ENCODE measurements at regions not wholly inside any gene's neighbourhood (a gene's known extent, or its start where the extent isn't known, plus 50 kb on each side); places are given as distances from the start of the nearest gene placed in this dataset.
"Not testable (repeated sequence)": the region's sequence is repeated elsewhere in the genome, so short reads cannot be mapped to it uniquely, and the experiment has no call there.

DNA sequence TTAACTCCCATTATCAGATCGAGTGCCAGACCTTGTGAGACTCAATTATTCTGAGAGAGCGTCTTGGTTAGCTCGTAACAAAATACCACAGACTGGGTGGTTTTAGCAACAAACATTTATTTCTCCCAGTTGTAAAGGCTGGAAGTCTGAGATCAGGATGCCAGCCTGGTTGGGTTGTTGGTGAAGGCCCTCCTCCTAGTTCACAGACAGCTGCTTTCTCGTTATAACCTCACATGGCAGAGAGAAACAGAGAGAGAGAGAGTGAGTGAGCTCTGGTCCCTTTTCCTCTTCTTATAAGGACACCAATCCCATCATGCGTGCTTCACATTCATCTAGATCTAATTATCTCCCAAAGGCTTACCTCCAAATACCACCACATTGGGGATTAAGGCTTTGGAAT lies 114.2 kb upstream of the SLC24A2 start:
- H3K9me3 Mint-ChIP-seq: peaks cover 5% of the 10 kb centered on the region
- TF ChIP-seq EZH2phosphoT487 (IDR thresholded peaks at IDR 0.05): no peak
- TF ChIP-seq, protein P1, sequence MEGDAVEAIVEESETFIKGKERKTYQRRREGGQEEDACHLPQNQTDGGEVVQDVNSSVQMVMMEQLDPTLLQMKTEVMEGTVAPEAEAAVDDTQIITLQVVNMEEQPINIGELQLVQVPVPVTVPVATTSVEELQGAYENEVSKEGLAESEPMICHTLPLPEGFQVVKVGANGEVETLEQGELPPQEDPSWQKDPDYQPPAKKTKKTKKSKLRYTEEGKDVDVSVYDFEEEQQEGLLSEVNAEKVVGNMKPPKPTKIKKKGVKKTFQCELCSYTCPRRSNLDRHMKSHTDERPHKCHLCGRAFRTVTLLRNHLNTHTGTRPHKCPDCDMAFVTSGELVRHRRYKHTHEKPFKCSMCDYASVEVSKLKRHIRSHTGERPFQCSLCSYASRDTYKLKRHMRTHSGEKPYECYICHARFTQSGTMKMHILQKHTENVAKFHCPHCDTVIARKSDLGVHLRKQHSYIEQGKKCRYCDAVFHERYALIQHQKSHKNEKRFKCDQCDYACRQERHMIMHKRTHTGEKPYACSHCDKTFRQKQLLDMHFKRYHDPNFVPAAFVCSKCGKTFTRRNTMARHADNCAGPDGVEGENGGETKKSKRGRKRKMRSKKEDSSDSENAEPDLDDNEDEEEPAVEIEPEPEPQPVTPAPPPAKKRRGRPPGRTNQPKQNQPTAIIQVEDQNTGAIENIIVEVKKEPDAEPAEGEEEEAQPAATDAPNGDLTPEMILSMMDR (IDR thresholded peaks at IDR 0.05): no peak
- TF ChIP-seq EZH2 (IDR thresholded peaks at IDR 0.05): no peak
- no peak overlapping the region for H3K9ac ChIP-seq
- H2AFZ ChIP-seq (replicated peaks): no peak overlapping the region
- H3K79me2 ChIP-seq (ENCODE audit: low read depth): no peaks in the 10 kb centered on the region
- no peak overlapping the region for H3K27ac ChIP-seq
- peaks cover 11% of the 10 kb centered on the region for H3K4me1 ChIP-seq
- no peaks in the 10 kb centered on the region for H3K9me3 ChIP-seq (ENCODE audit: low read depth)
- H3K27me3 Mint-ChIP-seq (ENCODE audit: insufficient read depth, low read depth): no peaks in the 10 kb centered on the region
- no peaks in the 10 kb centered on the region for H3K27me3 ChIP-seq
- H4K20me1 ChIP-seq (ENCODE audit: low read depth): no peaks in the 10 kb centered on the region
- H3K27ac Mint-ChIP-seq: no peak overlapping the region
- H3K4me1 Mint-ChIP-seq: no peaks in the 10 kb centered on the region
- no peak overlapping the region for H3K4me3 Mint-ChIP-seq
- H3K4me2 ChIP-seq: no peak overlapping the region
- H3K36me3 ChIP-seq: no peaks in the 10 kb centered on the region
- no peaks in the 10 kb centered on the region for H3F3A ChIP-seq (ENCODE audit: low read depth)
- no peak overlapping the region for H3K4me3 ChIP-seq
- no peaks in the 10 kb centered on the region for H3K36me3 Mint-ChIP-seq
- no peak for DNase-seq (ENCODE audit: low spot score)

DNA sequence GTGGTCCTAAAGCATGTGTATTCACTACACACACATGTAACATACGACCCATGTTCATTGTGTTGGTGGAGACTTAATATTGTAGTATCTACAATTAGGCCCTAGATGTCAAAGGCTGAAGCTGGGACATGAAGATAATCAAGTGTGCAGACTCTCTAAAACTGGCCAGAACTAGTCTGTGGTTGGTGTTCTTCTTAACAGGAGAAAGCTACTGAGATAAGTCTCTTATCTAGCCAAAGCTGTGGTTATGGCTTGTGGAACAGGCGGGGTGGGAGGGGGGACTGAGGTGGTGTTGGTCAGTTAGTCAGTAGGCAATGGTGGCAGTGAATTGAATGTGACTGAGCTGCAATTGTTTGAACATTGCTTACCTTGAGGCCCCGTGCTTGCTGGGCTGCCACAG lies 112.7 kb upstream of the SLC24A2 start:
- no peaks in the 10 kb centered on the region for H3K79me2 ChIP-seq (ENCODE audit: low read depth)
- Mint-ChIP-seq H3K27me3 (ENCODE audit: insufficient read depth, low read depth) (peaks cover 2% of the 10 kb centered on the region), H3K9me3 (no peaks in the 10 kb centered on the region), H3K36me3 (no peaks in the 10 kb centered on the region), H3K4me1 (no peaks in the 10 kb centered on the region), H3K4me3 (no peak overlapping the region), H3K27ac (no peak overlapping the region)
- no peaks in the 10 kb centered on the region for H3K27me3 ChIP-seq
- H3K4me2 ChIP-seq: no peak overlapping the region
- H4K20me1 ChIP-seq (ENCODE audit: low read depth): no peaks in the 10 kb centered on the region
- no peak overlapping the region for H2AFZ ChIP-seq (replicated peaks)
- H3K9ac ChIP-seq: no peak overlapping the region
- H3F3A ChIP-seq (ENCODE audit: low read depth): no peaks in the 10 kb centered on the region
- H3K4me3 ChIP-seq: no peak overlapping the region
- no peaks in the 10 kb centered on the region for H3K9me3 ChIP-seq (ENCODE audit: low read depth)
- H3K36me3 ChIP-seq: no peaks in the 10 kb centered on the region
- no peak for DNase-seq (ENCODE audit: low spot score)
- TF ChIP-seq EZH2 (IDR thresholded peaks at IDR 0.05): no peak
- TF ChIP-seq EZH2phosphoT487 (IDR thresholded peaks at IDR 0.05): no peak
- TF ChIP-seq, protein P1 (IDR thresholded peaks at IDR 0.05): no peak
- H3K27ac ChIP-seq: no peak overlapping the region
- H3K4me1 ChIP-seq: peaks cover 11% of the 10 kb centered on the region

DNA sequence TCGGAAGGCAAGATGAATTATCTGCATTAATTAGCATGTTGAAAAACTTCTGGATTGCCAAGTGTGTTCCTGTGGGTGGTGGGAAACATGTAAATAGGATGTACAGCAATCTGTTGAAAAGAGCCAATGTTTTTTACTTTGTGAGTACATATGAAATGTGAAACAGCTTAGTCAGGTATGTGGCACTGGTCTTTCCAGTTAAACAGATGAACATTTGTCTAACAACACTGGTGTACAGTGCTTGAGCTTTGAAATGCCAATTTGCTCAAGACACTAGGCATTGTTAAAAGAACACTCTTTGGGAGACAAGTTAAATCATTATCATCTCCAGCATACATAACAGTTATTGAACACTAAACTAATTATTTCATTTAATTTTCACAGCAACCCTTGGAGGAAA lies 107.3 kb upstream of the SLC24A2 start:
- no peaks in the 10 kb centered on the region for H3K79me2 ChIP-seq (ENCODE audit: low read depth)
- no peaks in the 10 kb centered on the region for H3K4me1 Mint-ChIP-seq
- no peak overlapping the region for H3K4me3 ChIP-seq
- H3K27me3 Mint-ChIP-seq (ENCODE audit: insufficient read depth, low read depth): peaks cover 2% of the 10 kb centered on the region
- no peaks in the 10 kb centered on the region for H3K36me3 Mint-ChIP-seq
- H3K4me1 ChIP-seq: no peaks in the 10 kb centered on the region
- DNase-seq (ENCODE audit: low spot score): no peak
- H3F3A ChIP-seq (ENCODE audit: low read depth): no peaks in the 10 kb centered on the region
- H3K9me3 Mint-ChIP-seq: no peaks in the 10 kb centered on the region
- no peak overlapping the region for H2AFZ ChIP-seq (replicated peaks)
- no peaks in the 10 kb centered on the region for H4K20me1 ChIP-seq (ENCODE audit: low read depth)
- H3K27ac ChIP-seq: no peak overlapping the region
- H3K9me3 ChIP-seq (ENCODE audit: low read depth): no peaks in the 10 kb centered on the region
- H3K9ac ChIP-seq: no peak overlapping the region
- no peak overlapping the region for H3K4me3 Mint-ChIP-seq
- TF ChIP-seq, protein P1 (IDR thresholded peaks at IDR 0.05): no peak
- no peak for TF ChIP-seq EZH2 (IDR thresholded peaks at IDR 0.05)
- no peak for TF ChIP-seq EZH2phosphoT487 (IDR thresholded peaks at IDR 0.05)
- H3K27ac Mint-ChIP-seq: no peak overlapping the region
- H3K36me3 ChIP-seq: no peaks in the 10 kb centered on the region
- H3K27me3 ChIP-seq: no peaks in the 10 kb centered on the region
- H3K4me2 ChIP-seq: no peak overlapping the region

DNA sequence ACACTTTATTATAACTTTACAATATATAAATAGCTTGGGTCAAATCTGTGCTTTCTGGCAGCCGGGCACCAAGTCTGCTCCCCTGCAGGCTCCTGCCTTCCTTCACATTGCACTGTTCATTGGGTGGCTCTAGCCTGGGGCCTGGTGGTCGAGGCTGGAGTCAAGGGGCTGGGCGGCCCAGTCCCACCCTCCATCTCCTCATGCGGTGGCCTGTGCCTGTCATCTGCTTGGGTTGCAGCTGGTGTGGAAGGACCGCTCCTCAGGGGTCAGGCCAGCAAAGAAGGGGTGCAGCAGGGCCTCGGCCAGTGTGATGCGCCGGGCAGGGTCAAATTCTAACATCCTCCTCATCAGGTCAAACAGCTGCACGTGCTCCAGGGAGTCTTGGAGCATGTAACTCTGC lies 106.7 kb upstream of the SLC24A2 start:
- H3K4me1 ChIP-seq: not testable (repeated sequence)

More for the DNA sequence above, 106.7 kb upstream of the SLC24A2 start:
- H3K9ac ChIP-seq; DNase-seq (ENCODE audit: low spot score); H3K36me3 ChIP-seq; H3K27ac ChIP-seq; H4K20me1 ChIP-seq (ENCODE audit: low read depth); H2AFZ ChIP-seq (replicated peaks); H3K4me1 Mint-ChIP-seq; H3K27me3 Mint-ChIP-seq (ENCODE audit: insufficient read depth, low read depth); H3K9me3 ChIP-seq (ENCODE audit: low read depth); H3K79me2 ChIP-seq (ENCODE audit: low read depth); H3K4me3 Mint-ChIP-seq; H3K27ac Mint-ChIP-seq; H3K27me3 ChIP-seq; H3K9me3 Mint-ChIP-seq; H3K36me3 Mint-ChIP-seq; H3K4me3 ChIP-seq; H3F3A ChIP-seq (ENCODE audit: low read depth); H3K4me2 ChIP-seq: not testable (repeated sequence)

All from neural progenitor cell (in vitro differentiated cells).